GM23248 (cell line): ENCODE measurements at regions not wholly inside any gene's neighbourhood (a gene's known extent, or its start where the extent isn't known, plus 50 kb on each side); places are given as distances from the start of the nearest gene placed in this dataset.

Experiments
- DNase-seq: peaks from one replicate; pipeline ENCODE4 v3.0.0-alpha.2; 2015
- H2AFZ ChIP-seq: fragments of 200-600 bp; sonication (generic); 2 replicates; pipeline ENCODE4 v1.6.1; 2016; ENCODE audit warnings: antibody characterized with exemption
- H3F3A ChIP-seq: fragments of 200-600 bp; sonication (generic); 2 replicates; pipeline ENCODE4 v1.6.1; 2016; ENCODE audit warnings: mild to moderate bottlenecking, antibody characterized with exemption, mixed run types; ENCODE audit not compliant: insufficient read depth
- H3K27ac ChIP-seq: fragments of 200-600 bp; sonication (generic); 2 replicates; pipeline ENCODE4 v1.5.1; 2016; ENCODE audit warnings: mild to moderate bottlenecking
- H3K27me3 ChIP-seq: fragments of 200-600 bp; sonication (generic); replicated peaks from 2 replicates; pipeline ENCODE4 v1.6.1; 2016; ENCODE audit warnings: mild to moderate bottlenecking; ENCODE audit not compliant: insufficient read depth
- H3K36me3 ChIP-seq: fragments of 200-600 bp; sonication (generic); 2 replicates; pipeline ENCODE4 v1.6.1; 2016; ENCODE audit warnings: low read depth, mild to moderate bottlenecking
- H3K4me1 ChIP-seq: fragments of 200-600 bp; sonication (generic); 2 replicates; pipeline ENCODE4 v1.6.1; 2016; ENCODE audit warnings: mild to moderate bottlenecking; ENCODE audit not compliant: insufficient read depth
- H3K4me2 ChIP-seq: fragments of 200-600 bp; sonication (generic); one replicate; pipeline ENCODE4 v1.6.1; 2016; ENCODE audit warnings: mild to moderate bottlenecking; ENCODE audit not compliant: unreplicated experiment
- H3K4me3 ChIP-seq: fragments of 200-600 bp; sonication (generic); 2 replicates; pipeline ENCODE4 v1.5.1; 2016; ENCODE audit warnings: mild to moderate bottlenecking
- H3K79me2 ChIP-seq: fragments of 200-600 bp; sonication (generic); 2 replicates; pipeline ENCODE4 v1.6.1; 2016; ENCODE audit warnings: mild to moderate bottlenecking; ENCODE audit not compliant: insufficient read depth
- H3K9ac ChIP-seq: fragments of 200-600 bp; sonication (generic); 2 replicates; pipeline ENCODE4 v1.6.1; 2016; ENCODE audit warnings: mild to moderate bottlenecking
- H3K9me2 ChIP-seq: fragments of 200-600 bp; sonication (generic); 2 replicates; pipeline ENCODE4 v1.6.1; 2016; ENCODE audit warnings: mixed run types, mild to moderate bottlenecking, moderate library complexity; ENCODE audit not compliant: insufficient read depth
- H3K9me3 ChIP-seq: fragments of 200-600 bp; sonication (generic); one replicate; pipeline ENCODE4 v1.6.1; 2017; ENCODE audit warnings: low read depth
- H4K20me1 ChIP-seq: fragments of 200-600 bp; sonication (generic); 2 replicates; pipeline ENCODE4 v1.6.0; 2016; ENCODE audit not compliant: insufficient read depth
- EZH2 ChIP-seq: fragments of 200-600 bp; sonication (generic); IDR thresholded peaks from 2 replicates; pipeline ENCODE4 v1.6.1; 2018; ENCODE audit warnings: antibody characterized with exemption, mild to moderate bottlenecking; ENCODE audit not compliant: insufficient read depth, poor library complexity, severe bottlenecking
- EZH2phosphoT487 ChIP-seq: fragments of 200-600 bp; sonication (generic); IDR thresholded peaks from 2 replicates; pipeline ENCODE4 v1.6.1; 2018; ENCODE audit warnings: antibody characterized with exemption, moderate library complexity, mild to moderate bottlenecking, low read depth; ENCODE audit not compliant: insufficient read depth
- WGBS, 2 experiments: methylation state at CpG; one replicate each; pipeline ENCODE4 v1.1.6; 2015 to 2017; ENCODE audit warnings: low lambda C conversion rate in 2 of 2, low coverage in 1 of 2; ENCODE audit errors: missing lambda C conversion rate in 2 of 2; 5-methylcytosine and 5-hydroxymethylcytosine counted together
- in situ Hi-C: fragments of 300-500 bp; cut with MboI; formaldehyde crosslinking; loops from 2 replicates; pipeline ENCODE4 v1.15.0; 2020

GRCh38 chr10:128864554-128865295, 602.3 kb upstream of the MGMT start:
- no peaks in the 10 kb centered on the region for H4K20me1 ChIP-seq
- no peak overlapping the region for H2AFZ ChIP-seq
- H3K27me3 ChIP-seq: no peaks in the 10 kb centered on the region
- no peaks in the 10 kb centered on the region for H3K9me3 ChIP-seq
- no peak overlapping the region for H3K4me2 ChIP-seq
- TF ChIP-seq EZH2: no peak
- TF ChIP-seq EZH2phosphoT487: no peak
- WGBS, 2 experiments: 74 to 77% methylated on average over 13 of the region's 13 CpGs
- no peaks in the 10 kb centered on the region for H3K9me2 ChIP-seq
- no peaks in the 10 kb centered on the region for H3K36me3 ChIP-seq
- H3K9ac ChIP-seq: no peak overlapping the region
- no peaks in the 10 kb centered on the region for H3K4me1 ChIP-seq
- in situ Hi-C loops: no loop called here
- DNase-seq: no peak
- no peaks in the 10 kb centered on the region for H3K79me2 ChIP-seq
- H3K4me3 ChIP-seq: no peak overlapping the region
- H3K27ac ChIP-seq: no peak overlapping the region
- H3F3A ChIP-seq: no peaks in the 10 kb centered on the region

- Histone ChIP-seq H3K4me2 (no peak overlapping the region), H3K9ac (no peak overlapping the region), H3K9me3 (no peaks in the 10 kb centered on the region), H3K4me1 (no peaks in the 10 kb centered on the region), H4K20me1 (no peaks in the 10 kb centered on the region), H3K79me2 (no peaks in the 10 kb centered on the region), H3K4me3 (no peak overlapping the region), H3F3A (no peaks in the 10 kb centered on the region), H3K27me3 (no peaks in the 10 kb centered on the region), H3K36me3 (no peaks in the 10 kb centered on the region), H3K9me2 (no peaks in the 10 kb centered on the region), H2AFZ (no peak overlapping the region), H3K27ac (no peak overlapping the region)
- in situ Hi-C loops: no loop called here
- TF ChIP-seq EZH2phosphoT487 (no peak), EZH2 (no peak)
- 56% methylated on average over 14 of the region's 14 CpGs for WGBS, 2 experiments
- no peak for DNase-seq
Observed at GRCh38 chr10:128865436-128866195, 601.4 kb upstream of the MGMT start.

- no peaks in the 10 kb centered on the region for H4K20me1 ChIP-seq
- TF ChIP-seq EZH2phosphoT487 (no peak), EZH2 (no peak)
- H3F3A ChIP-seq: no peaks in the 10 kb centered on the region
- no peak overlapping the region for H3K4me3 ChIP-seq
- H3K9ac ChIP-seq: no peak overlapping the region
- no peaks in the 10 kb centered on the region for H3K79me2 ChIP-seq
- no peak overlapping the region for H3K4me2 ChIP-seq
- H3K9me2 ChIP-seq: no peaks in the 10 kb centered on the region
- no peak for DNase-seq
- no peak overlapping the region for H2AFZ ChIP-seq
- H3K9me3 ChIP-seq: no peaks in the 10 kb centered on the region
- in situ Hi-C loops: no loop called here
- H3K27ac ChIP-seq: no peak overlapping the region
- no peaks in the 10 kb centered on the region for H3K36me3 ChIP-seq
- H3K27me3 ChIP-seq: no peaks in the 10 kb centered on the region
- H3K4me1 ChIP-seq: no peaks in the 10 kb centered on the region
- 44 to 49% methylated on average over 5 of the region's 5 CpGs for WGBS, 2 experiments
Observed at GRCh38 chr10:128866551-128866950, 600.5 kb upstream of the MGMT start.

GRCh38 chr10:128867210-128867609, 599.8 kb upstream of the MGMT start:
- no peak for TF ChIP-seq EZH2phosphoT487
- no peak for TF ChIP-seq EZH2
- Histone ChIP-seq H3F3A (no peaks in the 10 kb centered on the region), H2AFZ (no peak overlapping the region), H3K27ac (no peak overlapping the region), H3K9me3 (no peaks in the 10 kb centered on the region), H3K4me2 (no peak overlapping the region), H3K36me3 (no peaks in the 10 kb centered on the region), H3K4me3 (no peak overlapping the region), H4K20me1 (no peaks in the 10 kb centered on the region), H3K27me3 (no peaks in the 10 kb centered on the region), H3K9ac (no peak overlapping the region), H3K79me2 (no peaks in the 10 kb centered on the region), H3K9me2 (no peaks in the 10 kb centered on the region), H3K4me1 (no peaks in the 10 kb centered on the region)
- WGBS, 2 experiments: 70 to 71% methylated on average over 8 of the region's 8 CpGs
- in situ Hi-C loops: no loop called here
- DNase-seq: no peak
